GM10248 (cell line): ENCODE measurements at regions not wholly inside any gene's neighbourhood (a gene's known extent, or its start where the extent isn't known, plus 50 kb on each side); places are given as distances from the start of the nearest gene placed in this dataset.

ENCODE experiments used
- CTCF ChIA-PET: fragments of 300-600 bp; sonication (Branson Sonifier 250); formaldehyde crosslinking; extraction: SDS; loops from one replicate; lab custom pipeline; 2021; ENCODE audit warnings: antibody characterized with exemption; lab: Yijun Ruan, JAX
- POLR2A ChIA-PET: fragments of 350-650 bp; sonication (Branson Sonifier 250); formaldehyde crosslinking; extraction: SDS; loops from one replicate; lab custom pipeline; 2020; ENCODE audit warnings: antibody characterized with exemption; lab: Yijun Ruan, JAX
- DNase-seq: peaks from one replicate; pipeline ENCODE4 v3.0.0; 2012; ENCODE audit errors: extremely low spot score
- CTCF ChIP-seq: IDR thresholded peaks from 2 replicates; pipeline ENCODE4 v1.5.1; 2012; ENCODE audit warnings: mild to moderate bottlenecking, low read depth; ENCODE audit errors: extremely low read depth, missing control alignments, control extremely low read depth

GRCh38 chr9:90296539-90296938 is 346.1 kb downstream of the DIRAS2 start:
- no peak for DNase-seq
- TF ChIP-seq CTCF, result no peak
- ChIA-PET CTCF (interaction anchor here (1.1 to 1.6 kb wide), 3 partner anchors 9 to 22 kb away, joined by 3 read pairs; no protein-coding TSS in a partner anchor), POLR2A (no interaction called here)

- DNase-seq, result no peak
Observed at GRCh38 chr9:90299968-90300367, 342.7 kb downstream of the DIRAS2 start.

GRCh38 chr9:90300611-90301276 is 341.9 kb downstream of the DIRAS2 start:
- no peak for DNase-seq
- no peak for TF ChIP-seq CTCF
- ChIA-PET POLR2A (no interaction called here), CTCF (interaction anchor here (1.0 to 1.3 kb wide), 4 partner anchors 9 to 26 kb away, joined by 3 to 5 read pairs (median 3); no protein-coding TSS in a partner anchor)

More at GRCh38 chr9:90299968-90300367, 342.7 kb downstream of the DIRAS2 start:
- TF ChIP-seq CTCF, result no peak
- ChIA-PET POLR2A (no interaction called here), CTCF (interaction anchor here (1.0 to 1.3 kb wide), 5 partner anchors 9 to 27 kb away, joined by 3 to 5 read pairs (median 3); no protein-coding TSS in a partner anchor)

- no peak for TF ChIP-seq CTCF
- ChIA-PET POLR2A (no interaction called here), CTCF (interaction anchor here (1.1 to 1.3 kb wide), 2 partner anchors 11 to 20 kb away, joined by 3 read pairs; no protein-coding TSS in a partner anchor)
- no peak for DNase-seq
Observed at GRCh38 chr9:90301277-90301653, 341.4 kb downstream of the DIRAS2 start.

- ChIA-PET CTCF (no interaction called here), POLR2A (no interaction called here)
- no peak for TF ChIP-seq CTCF
- DNase-seq, result no peak
Observed at GRCh38 chr9:90303655-90304054, 339.0 kb downstream of the DIRAS2 start.

- no peak for DNase-seq
- no peak for TF ChIP-seq CTCF
- CTCF ChIA-PET, result no interaction called here
- POLR2A ChIA-PET, result no interaction called here
Observed at GRCh38 chr9:90306158-90306557, 336.5 kb downstream of the DIRAS2 start.
